HEK293T (cell line): ENCODE measurements at regions not wholly inside any gene's neighbourhood (a gene's known extent, or its start where the extent isn't known, plus 50 kb on each side); places are given as distances from the start of the nearest gene placed in this dataset.
A peak's percentile ranks its signal among the peaks of the same experiment; 100 is the strongest.
"Not testable (repeated sequence)": the region's sequence is repeated elsewhere in the genome, so short reads cannot be mapped to it uniquely, and the experiment has no call there.

Source experiments
- CTCF ChIA-PET: fragments of 350-600 bp; formaldehyde crosslinking; extraction: SDS; loops from one replicate; lab custom pipeline; 2021; ENCODE audit warnings: antibody characterized with exemption, inconsistent platforms; lab: Yijun Ruan, JAX
- POLR2A ChIA-PET: fragments of 350-600 bp; formaldehyde crosslinking; extraction: SDS; loops from one replicate; lab custom pipeline; 2020; ENCODE audit warnings: antibody characterized with exemption, inconsistent platforms; lab: Yijun Ruan, JAX
- DNase-seq: peaks from one replicate; pipeline ENCODE4 v3.0.0; 2012; ENCODE audit warnings: mixed read lengths; ENCODE audit errors: extremely low spot score
- ARNT ChIP-seq: fragments of 450-650 bp; IDR thresholded peaks from 2 replicates; pipeline ENCODE4 v1.6.1; 2017; ENCODE audit warnings: mild to moderate bottlenecking
- BHLHE40 ChIP-seq: fragments of 450-650 bp; IDR thresholded peaks from 2 replicates; pipeline ENCODE4 v1.6.1; 2016; ENCODE audit warnings: mild to moderate bottlenecking, moderate library complexity, borderline replicate concordance
- CTBP1 ChIP-seq: fragments of 450-650 bp; IDR thresholded peaks from 2 replicates; pipeline ENCODE4 v1.6.1; 2016; ENCODE audit warnings: borderline replicate concordance
- ELF4 ChIP-seq: fragments of 450-650 bp; IDR thresholded peaks from 2 replicates; pipeline ENCODE4 v1.6.1; 2017; ENCODE audit warnings: antibody characterized with exemption
- FOXA1 ChIP-seq: fragments of 450-650 bp; IDR thresholded peaks from 2 replicates; pipeline ENCODE4 v1.6.1; 2016; ENCODE audit warnings: mild to moderate bottlenecking
- FOXK2 ChIP-seq: fragments of 450-650 bp; IDR thresholded peaks from 2 replicates; pipeline ENCODE4 v1.6.1; 2016; ENCODE audit warnings: mild to moderate bottlenecking
- FOXM1 ChIP-seq: fragments of 450-650 bp; IDR thresholded peaks from 2 replicates; pipeline ENCODE4 v1.6.1; 2017; ENCODE audit warnings: mild to moderate bottlenecking, borderline replicate concordance
- HDGF ChIP-seq: fragments of 450-650 bp; IDR thresholded peaks from 2 replicates; pipeline ENCODE4 v1.6.1; 2017; ENCODE audit warnings: antibody characterized with exemption, borderline replicate concordance
- L3MBTL2 ChIP-seq: fragments of 450-650 bp; conservative IDR thresholded peaks from 2 replicates; pipeline ENCODE4 v1.6.1; 2016; ENCODE audit warnings: mild to moderate bottlenecking
- LEF1 ChIP-seq: fragments of 450-650 bp; IDR thresholded peaks from 2 replicates; pipeline ENCODE4 v1.6.1; 2017; ENCODE audit warnings: mild to moderate bottlenecking, borderline replicate concordance
- NFRKB ChIP-seq: fragments of 450-650 bp; IDR thresholded peaks from 2 replicates; pipeline ENCODE4 v1.6.1; 2016; ENCODE audit warnings: mild to moderate bottlenecking, moderate library complexity
- SP1 ChIP-seq: fragments of 450-650 bp; IDR thresholded peaks from 2 replicates; pipeline ENCODE4 v1.6.1; 2017
- SUZ12 ChIP-seq: fragments of 450-650 bp; IDR thresholded peaks from 2 replicates; pipeline ENCODE4 v1.6.1; 2016; ENCODE audit warnings: mild to moderate bottlenecking
- TARDBP ChIP-seq: fragments of 450-650 bp; IDR thresholded peaks from 2 replicates; pipeline ENCODE4 v1.6.1; 2016
- ZNF384 ChIP-seq: fragments of 450-650 bp; IDR thresholded peaks from 2 replicates; pipeline ENCODE4 v1.6.1; 2016
- TF ChIP-seq, protein P1 (sequence below): fragments of 450-650 bp; IDR thresholded peaks from 2 replicates; pipeline ENCODE4 v1.6.1; 2016

DNA sequence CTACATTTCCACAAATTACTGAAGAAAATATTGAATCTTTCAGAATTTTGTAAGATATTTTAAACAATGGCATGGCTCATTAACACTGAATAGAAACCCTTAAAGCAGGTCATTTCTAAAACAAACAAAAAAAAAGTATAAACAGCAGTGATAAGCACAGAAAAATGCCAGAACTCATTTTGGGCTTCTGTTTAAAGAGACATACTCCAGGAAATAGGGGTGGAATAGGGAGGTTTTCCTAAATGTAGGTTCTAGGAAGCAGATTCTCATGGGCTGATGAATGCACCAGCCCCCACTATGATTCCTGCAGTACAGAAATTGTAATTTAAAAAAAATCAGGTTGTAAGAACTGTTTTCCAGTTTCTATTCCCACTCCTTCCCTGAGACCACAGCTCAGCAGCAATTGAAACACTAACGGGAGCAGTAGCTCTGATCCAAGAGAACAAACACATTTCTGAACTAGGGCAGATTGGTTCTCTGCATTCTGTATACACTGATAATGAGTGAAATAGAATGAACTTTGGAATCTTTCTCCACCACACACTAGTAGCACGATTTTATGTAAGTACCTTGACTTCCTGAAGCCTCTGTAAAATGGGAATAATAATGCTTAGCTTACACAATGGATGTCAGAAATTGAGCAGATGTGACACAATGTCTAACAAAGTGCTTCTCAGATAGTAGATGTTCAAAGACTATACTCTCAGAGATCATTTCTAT is 115.6 kb upstream of the TMTC1 start:
- POLR2A ChIA-PET = no interaction called here

DNA sequence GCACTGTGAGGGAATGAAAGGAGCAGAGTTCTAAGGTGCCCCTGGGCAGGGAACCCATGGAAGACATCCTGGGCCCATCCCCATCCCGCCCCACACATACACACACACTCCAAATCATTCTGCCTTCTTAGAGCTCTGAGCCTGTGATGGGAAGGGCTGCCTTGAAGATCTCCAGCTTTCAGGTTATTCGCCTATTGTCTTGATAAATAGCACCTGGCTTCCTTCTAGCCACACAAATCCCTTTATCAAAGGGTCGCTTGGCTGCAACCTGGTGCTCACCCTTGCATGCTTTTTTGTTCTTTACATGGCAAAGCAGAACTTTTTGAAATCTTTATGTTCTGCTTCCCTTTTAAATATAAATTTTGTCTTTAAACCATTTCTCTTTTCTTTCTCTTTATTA is 112.2 kb upstream of the TMTC1 start:
- CTCF ChIA-PET = no interaction called here
- TF ChIP-seq ELF4 = no peak
- TF ChIP-seq TARDBP = no peak
- TF ChIP-seq FOXM1 = no peak
- TF ChIP-seq FOXK2 = no peak
- TF ChIP-seq, protein P1, sequence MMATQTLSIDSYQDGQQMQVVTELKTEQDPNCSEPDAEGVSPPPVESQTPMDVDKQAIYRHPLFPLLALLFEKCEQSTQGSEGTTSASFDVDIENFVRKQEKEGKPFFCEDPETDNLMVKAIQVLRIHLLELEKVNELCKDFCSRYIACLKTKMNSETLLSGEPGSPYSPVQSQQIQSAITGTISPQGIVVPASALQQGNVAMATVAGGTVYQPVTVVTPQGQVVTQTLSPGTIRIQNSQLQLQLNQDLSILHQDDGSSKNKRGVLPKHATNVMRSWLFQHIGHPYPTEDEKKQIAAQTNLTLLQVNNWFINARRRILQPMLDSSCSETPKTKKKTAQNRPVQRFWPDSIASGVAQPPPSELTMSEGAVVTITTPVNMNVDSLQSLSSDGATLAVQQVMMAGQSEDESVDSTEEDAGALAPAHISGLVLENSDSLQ = no peak
- TF ChIP-seq SUZ12 = no peak
- no peak for TF ChIP-seq NFRKB
- no peak for DNase-seq
- POLR2A ChIA-PET = no interaction called here

More for the DNA sequence above, 115.6 kb upstream of the TMTC1 start:
- DNase-seq = no peak
- TF ChIP-seq CTBP1 (no peak), TARDBP (no peak), ELF4 (no peak), FOXK2 (no peak), FOXA1 (no peak), ZNF384 (no peak), L3MBTL2 (no peak), SUZ12 (no peak), BHLHE40 (no peak), SP1 (no peak), FOXM1 (no peak), NFRKB (no peak), HDGF (no peak), LEF1 (no peak)
- TF ChIP-seq, protein P1 = no peak
- CTCF ChIA-PET = interaction anchor here (0.7 to 1.0 kb wide), 2 partner anchors 9 to 346 kb away, joined by 3 to 5 read pairs; no protein-coding TSS in a partner anchor

DNA sequence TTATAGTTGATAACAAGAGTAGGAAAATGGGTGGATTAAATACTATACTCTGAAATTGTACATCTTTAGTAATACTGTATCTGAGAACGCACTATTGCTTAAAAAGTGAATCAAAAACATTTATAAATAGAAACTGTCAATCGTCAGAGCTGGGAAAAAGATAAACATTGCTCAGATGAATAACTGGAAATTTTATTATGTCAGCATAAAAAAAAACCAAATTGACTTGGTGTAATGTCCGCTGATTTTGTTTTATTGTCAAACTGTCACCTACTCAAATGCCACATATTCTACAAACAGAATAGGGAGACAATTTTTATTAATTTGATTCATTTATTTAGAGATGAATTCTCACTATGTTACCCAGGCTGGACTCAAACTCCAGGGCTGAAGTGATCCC is 109.3 kb upstream of the TMTC1 start:
- no peak for TF ChIP-seq BHLHE40
- no peak for TF ChIP-seq ZNF384
- TF ChIP-seq TARDBP = no peak
- TF ChIP-seq ELF4 = no peak
- TF ChIP-seq FOXK2 = no peak
- TF ChIP-seq FOXM1 = no peak
- no peak for TF ChIP-seq LEF1
- TF ChIP-seq SP1 = no peak
- TF ChIP-seq HDGF = no peak
- no peak for TF ChIP-seq NFRKB
- TF ChIP-seq, protein P1 = no peak
- no peak for TF ChIP-seq FOXA1
- TF ChIP-seq SUZ12 = no peak
- ChIA-PET POLR2A (no interaction called here), CTCF (no interaction called here)
- no peak for DNase-seq

DNA sequence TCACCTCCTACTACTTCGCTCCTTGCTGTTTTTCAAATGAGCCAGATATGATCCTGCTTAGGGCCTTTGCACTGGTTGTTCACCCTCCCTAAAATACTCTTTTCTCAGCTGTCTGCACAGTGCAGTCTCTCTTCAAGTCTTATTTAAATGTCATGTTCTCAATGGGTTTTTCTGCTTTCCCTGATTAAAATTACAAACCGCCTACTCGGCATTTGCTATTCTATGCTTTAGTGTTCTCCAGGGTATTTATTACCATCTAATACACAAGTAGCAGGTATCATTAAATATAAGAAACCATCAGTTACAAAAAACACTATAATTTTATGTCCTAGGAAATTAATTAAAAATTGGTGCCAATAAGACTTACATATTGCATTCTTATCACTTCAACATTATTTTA is 108.0 kb upstream of the TMTC1 start:
- ChIA-PET CTCF (no interaction called here), POLR2A (no interaction called here)
- no peak for TF ChIP-seq ZNF384
- TF ChIP-seq HDGF = no peak
- no peak for TF ChIP-seq ARNT
- TF ChIP-seq FOXK2 = no peak
- TF ChIP-seq, protein P1 = no peak
- no peak for TF ChIP-seq L3MBTL2
- no peak for TF ChIP-seq SUZ12
- no peak for TF ChIP-seq TARDBP
- no peak for TF ChIP-seq SP1
- no peak for TF ChIP-seq ELF4
- no peak for TF ChIP-seq LEF1
- DNase-seq = no peak

DNA sequence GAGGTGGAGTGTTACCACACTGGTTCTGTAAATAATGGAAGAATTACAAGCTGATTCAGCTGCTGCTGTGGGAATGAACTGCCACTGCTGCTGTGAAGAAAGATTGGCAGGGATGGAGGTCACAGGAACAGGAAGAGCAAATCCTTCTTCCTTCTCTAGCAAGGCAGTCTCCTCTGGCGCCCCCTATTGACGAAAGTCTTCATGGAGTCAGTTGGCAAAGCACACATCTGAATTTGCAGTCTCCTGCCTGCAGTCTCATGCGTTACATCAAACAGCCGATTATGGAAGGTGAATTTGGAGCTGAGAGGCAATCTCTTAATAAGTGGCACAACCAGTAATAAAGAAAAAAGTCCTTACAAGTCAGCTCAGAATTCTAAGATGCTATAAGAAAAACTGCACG is 106.0 kb upstream of the TMTC1 start:
- TF ChIP-seq FOXK2 = no peak
- TF ChIP-seq SP1 = no peak
- TF ChIP-seq LEF1 = no peak
- no peak for TF ChIP-seq CTBP1
- peak; percentile 49 for DNase-seq
- ChIA-PET POLR2A (no interaction called here), CTCF (interaction anchor here (0.7 to 0.9 kb wide), 2 partner anchors 10 to 93 kb away, joined by 5 to 8 read pairs; no protein-coding TSS in a partner anchor)

DNA sequence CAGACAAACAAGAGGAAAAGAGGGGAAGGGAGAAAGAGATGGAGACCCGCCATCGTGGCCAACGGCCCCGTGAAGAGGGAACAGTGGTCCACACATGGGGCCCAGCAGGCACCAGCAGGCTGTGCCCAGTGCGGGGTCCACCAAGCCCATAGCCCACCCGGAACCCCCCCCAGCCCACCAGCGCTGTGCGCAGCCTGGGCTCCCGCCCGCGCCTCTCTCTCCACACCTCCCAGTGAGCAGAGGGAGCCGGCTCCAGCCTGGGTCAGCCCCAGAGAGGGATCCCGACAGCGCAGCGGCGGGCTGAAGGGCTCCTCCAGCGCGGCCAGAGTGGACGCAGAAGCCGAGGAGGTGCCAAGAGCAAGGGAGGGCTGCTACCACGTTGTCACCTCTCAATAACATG is 105.0 kb upstream of the TMTC1 start:
- CTCF ChIA-PET = no interaction called here
- POLR2A ChIA-PET = no interaction called here
- no peak for TF ChIP-seq LEF1
- DNase-seq = no peak

DNA sequence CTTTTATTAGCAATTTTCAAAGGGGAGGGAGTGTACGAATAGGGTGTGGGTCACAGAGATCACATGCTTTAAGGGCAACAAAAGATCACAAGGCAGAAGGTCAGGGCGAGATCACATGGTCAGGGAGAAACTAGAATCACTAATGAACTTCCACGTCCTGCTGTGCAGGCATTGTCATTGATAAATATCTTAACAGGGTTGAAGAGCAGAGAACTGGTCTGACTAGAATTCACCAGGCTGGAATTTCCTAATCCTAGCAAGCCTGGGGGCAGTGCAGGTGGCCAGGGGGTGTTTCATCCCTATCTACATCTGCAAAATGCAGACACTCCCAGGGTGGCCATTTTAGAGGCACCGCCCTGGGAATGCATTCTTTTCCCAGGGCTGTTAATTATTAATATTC is 101.2 kb upstream of the TMTC1 start:
- DNase-seq, POLR2A ChIA-PET, CTCF ChIA-PET: not testable (repeated sequence)
